Stimulated activated CD4-positive, alpha-beta T cell treated with anti-CD3 and anti-CD28 coated beads, Interleukin-4, amount 100 ng/mL, for 1 hour (primary cell): ENCODE measurements at regions not wholly inside any gene's neighbourhood (a gene's known extent, or its start where the extent isn't known, plus 50 kb on each side); places are given as distances from the start of the nearest gene placed in this dataset.
"Not testable (repeated sequence)": the region's sequence is repeated elsewhere in the genome, so short reads cannot be mapped to it uniquely, and the experiment has no call there.

Source experiments
- DNase-seq: peaks from one replicate; pipeline ENCODE4 v3.0.0-alpha.2; 2020

GRCh38 chr11:38392176-38392575, 1794.1 kb upstream of the RAG2 start:
- no peak for DNase-seq

- DNase-seq: no peak
Observed at GRCh38 chr11:38384568-38384967, 1786.5 kb upstream of the RAG2 start.

- no peak for DNase-seq
Observed at GRCh38 chr11:38365274-38365673, 1767.2 kb upstream of the RAG2 start.

- DNase-seq: no peak
Observed at GRCh38 chr11:38356255-38356654, 1758.2 kb upstream of the RAG2 start.

- DNase-seq: no peak
Observed at GRCh38 chr11:38345286-38345685, 1747.2 kb upstream of the RAG2 start.

GRCh38 chr11:38341612-38342011, 1743.6 kb upstream of the RAG2 start:
- DNase-seq: not testable (repeated sequence)

GRCh38 chr11:38339835-38340440, 1741.9 kb upstream of the RAG2 start:
- no peak for DNase-seq

- not testable (repeated sequence) for DNase-seq
Observed at GRCh38 chr11:38338022-38338421, 1740.0 kb upstream of the RAG2 start.

- DNase-seq: no peak
Observed at GRCh38 chr11:38332046-38332445, 1734.0 kb upstream of the RAG2 start.

- DNase-seq: no peak
Observed at GRCh38 chr11:38330578-38330977, 1732.5 kb upstream of the RAG2 start.

- no peak for DNase-seq
Observed at GRCh38 chr11:38323961-38324761, 1726.1 kb upstream of the RAG2 start.

GRCh38 chr11:38315151-38315550, 1717.1 kb upstream of the RAG2 start:
- no peak for DNase-seq

GRCh38 chr11:38307455-38307854, 1709.4 kb upstream of the RAG2 start:
- DNase-seq: no peak

- no peak for DNase-seq
Observed at GRCh38 chr11:38305682-38306081, 1707.6 kb upstream of the RAG2 start.

- no peak for DNase-seq
Observed at GRCh38 chr11:38304926-38305325, 1706.9 kb upstream of the RAG2 start.

- no peak for DNase-seq
Observed at GRCh38 chr11:38302564-38302963, 1704.5 kb upstream of the RAG2 start.

- DNase-seq: no peak
Observed at GRCh38 chr11:38300570-38300969, 1702.5 kb upstream of the RAG2 start.

GRCh38 chr11:38296211-38296776, 1698.3 kb upstream of the RAG2 start:
- no peak for DNase-seq

GRCh38 chr11:38282718-38283117, 1684.7 kb upstream of the RAG2 start:
- DNase-seq: no peak

- DNase-seq: no peak
Observed at GRCh38 chr11:38278457-38279141, 1680.6 kb upstream of the RAG2 start.

- DNase-seq: no peak
Observed at GRCh38 chr11:38274031-38274430, 1676.0 kb upstream of the RAG2 start.

- no peak for DNase-seq
Observed at GRCh38 chr11:38272376-38272775, 1674.3 kb upstream of the RAG2 start.

- no peak for DNase-seq
Observed at GRCh38 chr11:38266691-38267090, 1668.7 kb upstream of the RAG2 start.

- no peak for DNase-seq
Observed at GRCh38 chr11:38256436-38256835, 1658.4 kb upstream of the RAG2 start.
